ENCODE measurements at regions not wholly inside any gene's neighbourhood (a gene's known extent, or its start where the extent isn't known, plus 50 kb on each side); places are given as distances from the start of the nearest gene placed in this dataset.
A peak's percentile ranks its signal among the peaks of the same experiment; 100 is the strongest.

DNA sequence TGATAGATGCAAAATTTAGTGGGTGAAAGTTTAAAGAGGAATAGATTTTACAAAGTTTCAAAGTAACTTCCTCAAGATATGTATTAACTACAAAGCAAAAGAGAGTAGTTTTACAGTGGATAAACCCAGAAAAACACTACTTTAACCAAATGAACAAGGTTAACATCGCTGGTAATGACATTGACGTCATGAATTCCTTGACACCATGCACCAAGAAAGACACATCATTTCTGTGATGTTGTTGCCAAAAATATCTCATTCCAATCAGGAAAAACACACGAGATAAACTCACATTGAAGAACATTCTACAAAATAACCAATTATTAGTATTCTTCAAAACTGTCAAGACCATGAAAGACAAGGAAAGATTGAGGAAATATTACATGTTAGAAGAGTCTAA is 605.6 kb upstream of the SETBP1 start:
- WGBS (ENCODE audit: insufficient coverage): 100% methylated on average over 1 of the region's 3 CpGs
- no peak for DNase-seq
- no peaks in the 10 kb centered on the region for H3K36me3 ChIP-seq (ENCODE audit: control insufficient read depth in 4 of 4, insufficient read depth in 4 of 4, low read length in 3 of 4)
- ChIA-PET CTCF (no interaction called here), POLR2A (no interaction called here)
- H3K27me3 ChIP-seq (replicated peaks in 2 of 5; ENCODE audit: control insufficient read depth in 4 of 5, insufficient read depth in 5 of 5, low read length in 4 of 5): no peaks in the 10 kb centered on the region
- H3K4me1 ChIP-seq (ENCODE audit: control extremely low read depth in 1 of 4, control insufficient read depth in 4 of 4, insufficient read depth in 4 of 4, low read length in 3 of 4): no peaks in the 10 kb centered on the region
- no peaks in the 10 kb centered on the region for H3K9me3 ChIP-seq (ENCODE audit: control extremely low read depth in 1 of 5, control insufficient read depth in 4 of 5, insufficient read depth in 2 of 5, low read depth in 1 of 5, low read length in 4 of 5)
- H3K27ac ChIP-seq (ENCODE audit: insufficient read depth in 1 of 2, low read depth in 1 of 2, low read length in 2 of 2, poor library complexity in 1 of 2, severe bottlenecking in 2 of 2): no peak overlapping the region
- H3K4me3 ChIP-seq (ENCODE audit: control insufficient read depth in 1 of 7, extremely low read depth in 1 of 7, insufficient read depth in 4 of 7, low read depth in 2 of 7, low read length in 6 of 7): no peak overlapping the region

DNA sequence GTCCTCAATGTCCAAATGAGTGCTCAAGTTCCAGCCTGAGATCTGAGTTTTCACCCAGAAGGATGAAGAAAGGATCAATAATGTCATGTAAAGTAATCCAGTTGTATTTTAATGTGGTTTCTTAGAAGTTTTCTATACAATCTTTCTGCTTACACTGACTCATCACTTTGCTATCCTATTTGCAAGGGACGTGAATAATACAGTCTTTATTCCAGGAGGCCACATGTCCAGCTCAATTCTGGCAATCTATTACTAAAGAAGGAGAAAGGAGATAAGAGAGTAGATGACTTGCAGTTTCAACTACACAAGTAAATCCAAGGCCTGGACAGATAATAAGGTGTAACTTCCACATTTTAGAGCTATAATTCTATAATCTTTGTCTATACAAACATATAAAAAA is 601.1 kb upstream of the SETBP1 start:
- no peak overlapping the region for H3K4me3 ChIP-seq (ENCODE audit: control insufficient read depth in 1 of 7, extremely low read depth in 1 of 7, insufficient read depth in 4 of 7, low read depth in 2 of 7, low read length in 6 of 7)
- ChIA-PET CTCF (interaction anchor here (1.6 kb wide), 1 partner anchor 18 kb away, joined by 4 read pairs; no protein-coding TSS in a partner anchor), POLR2A (no interaction called here)
- no peaks in the 10 kb centered on the region for H3K27me3 ChIP-seq (replicated peaks in 2 of 5; ENCODE audit: control insufficient read depth in 4 of 5, insufficient read depth in 5 of 5, low read length in 4 of 5)
- H3K36me3 ChIP-seq (ENCODE audit: control insufficient read depth in 4 of 4, insufficient read depth in 4 of 4, low read length in 3 of 4): no peaks in the 10 kb centered on the region
- H3K4me1 ChIP-seq (ENCODE audit: control extremely low read depth in 1 of 4, control insufficient read depth in 4 of 4, insufficient read depth in 4 of 4, low read length in 3 of 4): no peaks in the 10 kb centered on the region
- H3K9me3 ChIP-seq (ENCODE audit: control extremely low read depth in 1 of 5, control insufficient read depth in 4 of 5, insufficient read depth in 2 of 5, low read depth in 1 of 5, low read length in 4 of 5): no peaks in the 10 kb centered on the region
- no peak overlapping the region for H3K27ac ChIP-seq (ENCODE audit: insufficient read depth in 1 of 2, low read depth in 1 of 2, low read length in 2 of 2, poor library complexity in 1 of 2, severe bottlenecking in 2 of 2)
- DNase-seq: peak; percentile 18 to 75 (median 46)
- no CpG with 5 or more reads among the region's 1 CpG for WGBS (ENCODE audit: insufficient coverage)

DNA sequence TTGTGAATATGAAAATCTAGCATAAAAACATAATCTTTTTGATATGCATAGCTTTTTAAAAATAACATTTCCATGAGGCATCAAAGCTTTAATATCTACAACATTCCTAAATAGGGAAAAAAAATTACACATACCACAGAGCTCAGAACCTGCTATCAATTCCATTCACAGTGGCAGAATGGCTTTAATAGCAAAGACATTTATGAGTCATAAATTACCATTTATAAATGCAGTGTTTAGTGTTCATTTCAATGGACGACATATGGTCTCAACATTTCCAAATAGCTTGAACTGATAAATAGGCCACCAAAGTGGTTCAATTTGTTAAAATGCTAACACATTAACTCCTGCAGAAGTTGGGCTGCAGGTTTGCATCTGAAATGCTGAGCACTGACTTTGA is 600.6 kb upstream of the SETBP1 start:
- H3K27me3 ChIP-seq (replicated peaks in 2 of 5; ENCODE audit: control insufficient read depth in 4 of 5, insufficient read depth in 5 of 5, low read length in 4 of 5): no peaks in the 10 kb centered on the region
- no peak for DNase-seq
- POLR2A ChIA-PET: no interaction called here
- WGBS (ENCODE audit: insufficient coverage): no CpG with 5 or more reads among the region's 1 CpG
- no peaks in the 10 kb centered on the region for H3K4me1 ChIP-seq (ENCODE audit: control extremely low read depth in 1 of 4, control insufficient read depth in 4 of 4, insufficient read depth in 4 of 4, low read length in 3 of 4)
- H3K4me3 ChIP-seq (ENCODE audit: control insufficient read depth in 1 of 7, extremely low read depth in 1 of 7, insufficient read depth in 4 of 7, low read depth in 2 of 7, low read length in 6 of 7): no peak overlapping the region
- no peaks in the 10 kb centered on the region for H3K36me3 ChIP-seq (ENCODE audit: control insufficient read depth in 4 of 4, insufficient read depth in 4 of 4, low read length in 3 of 4)
- CTCF ChIA-PET: interaction anchor here (1.6 kb wide), 1 partner anchor 18 kb away, joined by 4 read pairs; no protein-coding TSS in a partner anchor
- no peaks in the 10 kb centered on the region for H3K9me3 ChIP-seq (ENCODE audit: control extremely low read depth in 1 of 5, control insufficient read depth in 4 of 5, insufficient read depth in 2 of 5, low read depth in 1 of 5, low read length in 4 of 5)
- no peak overlapping the region for H3K27ac ChIP-seq (ENCODE audit: insufficient read depth in 1 of 2, low read depth in 1 of 2, low read length in 2 of 2, poor library complexity in 1 of 2, severe bottlenecking in 2 of 2)

DNA sequence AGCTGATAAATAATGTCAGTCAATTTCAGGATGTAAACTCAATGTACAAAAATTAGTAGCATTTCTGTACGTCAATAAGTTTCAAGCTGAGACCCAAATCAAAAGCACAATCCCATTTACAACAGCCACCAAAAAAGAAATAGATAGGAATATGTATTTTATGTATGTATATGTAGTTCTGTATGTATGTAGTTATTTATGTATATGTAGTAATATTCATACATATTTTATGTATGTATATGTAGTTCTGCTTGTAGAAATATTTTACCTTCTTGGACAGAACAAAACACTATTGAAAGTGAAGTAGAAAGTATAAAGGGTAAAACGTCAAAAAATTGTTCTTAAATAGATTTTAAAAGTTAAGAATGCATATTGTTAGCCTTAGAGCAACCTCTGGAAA is 591.0 kb upstream of the SETBP1 start:
- ChIA-PET CTCF (interaction anchor here (1.0 to 1.4 kb wide), 2 partner anchors 10 to 34 kb away, joined by 3 to 4 read pairs; no protein-coding TSS in a partner anchor), POLR2A (no interaction called here)
- Histone ChIP-seq H3K27ac (ENCODE audit: insufficient read depth in 1 of 2, low read depth in 1 of 2, low read length in 2 of 2, poor library complexity in 1 of 2, severe bottlenecking in 2 of 2) (no peak overlapping the region), H3K9me3 (ENCODE audit: control extremely low read depth in 1 of 5, control insufficient read depth in 4 of 5, insufficient read depth in 2 of 5, low read depth in 1 of 5, low read length in 4 of 5) (no peaks in the 10 kb centered on the region), H3K36me3 (ENCODE audit: control insufficient read depth in 4 of 4, insufficient read depth in 4 of 4, low read length in 3 of 4) (no peaks in the 10 kb centered on the region), H3K4me3 (ENCODE audit: control insufficient read depth in 1 of 7, extremely low read depth in 1 of 7, insufficient read depth in 4 of 7, low read depth in 2 of 7, low read length in 6 of 7) (no peak overlapping the region), H3K4me1 (ENCODE audit: control extremely low read depth in 1 of 4, control insufficient read depth in 4 of 4, insufficient read depth in 4 of 4, low read length in 3 of 4) (no peaks in the 10 kb centered on the region), H3K27me3 (replicated peaks in 2 of 5; ENCODE audit: control insufficient read depth in 4 of 5, insufficient read depth in 5 of 5, low read length in 4 of 5) (no peaks in the 10 kb centered on the region)
- WGBS (ENCODE audit: insufficient coverage): 100% methylated on average over 1 of the region's 2 CpGs
- DNase-seq: no peak

DNA sequence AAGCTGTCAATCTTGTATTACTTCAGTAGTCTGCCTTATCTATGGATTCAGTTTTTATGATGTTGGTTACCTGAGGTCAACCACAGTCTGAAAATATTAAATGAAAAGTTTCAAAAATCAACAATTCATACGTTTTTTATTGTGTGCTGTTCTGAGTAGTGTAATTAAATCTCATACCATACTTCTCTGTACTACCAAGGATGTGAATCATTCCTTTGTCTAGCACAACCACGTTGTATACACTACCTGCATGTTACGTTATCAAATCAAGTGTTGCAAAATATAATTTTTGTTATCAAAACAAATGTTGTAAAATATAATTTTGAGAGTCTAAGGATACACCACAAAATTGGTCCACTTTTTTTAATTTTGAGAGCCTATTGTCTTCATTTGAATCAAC is 590.2 kb upstream of the SETBP1 start:
- Histone ChIP-seq H3K27me3 (replicated peaks in 2 of 5; ENCODE audit: control insufficient read depth in 4 of 5, insufficient read depth in 5 of 5, low read length in 4 of 5) (no peaks in the 10 kb centered on the region), H3K27ac (ENCODE audit: insufficient read depth in 1 of 2, low read depth in 1 of 2, low read length in 2 of 2, poor library complexity in 1 of 2, severe bottlenecking in 2 of 2) (no peak overlapping the region), H3K4me1 (ENCODE audit: control extremely low read depth in 1 of 4, control insufficient read depth in 4 of 4, insufficient read depth in 4 of 4, low read length in 3 of 4) (no peaks in the 10 kb centered on the region), H3K9me3 (ENCODE audit: control extremely low read depth in 1 of 5, control insufficient read depth in 4 of 5, insufficient read depth in 2 of 5, low read depth in 1 of 5, low read length in 4 of 5) (no peaks in the 10 kb centered on the region), H3K36me3 (ENCODE audit: control insufficient read depth in 4 of 4, insufficient read depth in 4 of 4, low read length in 3 of 4) (no peaks in the 10 kb centered on the region), H3K4me3 (ENCODE audit: control insufficient read depth in 1 of 7, extremely low read depth in 1 of 7, insufficient read depth in 4 of 7, low read depth in 2 of 7, low read length in 6 of 7) (no peak overlapping the region)
- no peak for DNase-seq
- WGBS (ENCODE audit: insufficient coverage): no CpG with 5 or more reads among the region's 3 CpGs
- ChIA-PET CTCF (no interaction called here), POLR2A (no interaction called here)

DNA sequence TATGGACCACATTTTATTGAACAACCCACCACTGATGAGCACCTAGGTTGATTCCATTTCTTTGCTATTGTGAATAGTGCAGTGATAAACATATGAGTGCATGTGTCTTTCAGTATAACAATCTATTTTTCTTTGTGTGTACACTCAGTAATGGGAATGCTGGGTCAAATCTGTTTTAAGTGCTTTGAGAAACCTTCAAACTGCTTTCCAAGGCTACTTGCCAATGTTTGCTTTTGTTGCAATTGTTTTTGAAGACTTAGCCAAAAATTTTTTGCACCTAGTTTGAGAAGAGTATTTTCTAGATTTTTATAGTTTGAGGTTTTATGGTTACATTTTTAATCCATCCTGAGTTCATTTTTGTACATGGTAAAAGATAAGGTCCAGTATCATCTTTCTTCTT is 587.4 kb upstream of the SETBP1 start:
- no peak for DNase-seq
- Histone ChIP-seq H3K4me1 (ENCODE audit: control extremely low read depth in 1 of 4, control insufficient read depth in 4 of 4, insufficient read depth in 4 of 4, low read length in 3 of 4) (no peaks in the 10 kb centered on the region), H3K9me3 (ENCODE audit: control extremely low read depth in 1 of 5, control insufficient read depth in 4 of 5, insufficient read depth in 2 of 5, low read depth in 1 of 5, low read length in 4 of 5) (no peaks in the 10 kb centered on the region), H3K27ac (ENCODE audit: insufficient read depth in 1 of 2, low read depth in 1 of 2, low read length in 2 of 2, poor library complexity in 1 of 2, severe bottlenecking in 2 of 2) (no peak overlapping the region), H3K27me3 (replicated peaks in 2 of 5; ENCODE audit: control insufficient read depth in 4 of 5, insufficient read depth in 5 of 5, low read length in 4 of 5) (no peaks in the 10 kb centered on the region), H3K4me3 (ENCODE audit: control insufficient read depth in 1 of 7, extremely low read depth in 1 of 7, insufficient read depth in 4 of 7, low read depth in 2 of 7, low read length in 6 of 7) (no peak overlapping the region), H3K36me3 (ENCODE audit: control insufficient read depth in 4 of 4, insufficient read depth in 4 of 4, low read length in 3 of 4) (no peaks in the 10 kb centered on the region)
- ChIA-PET POLR2A (no interaction called here), CTCF (interaction anchor here (0.6 kb wide), 1 partner anchor 43 kb away, joined by 3 read pairs; no protein-coding TSS in a partner anchor)

DNA sequence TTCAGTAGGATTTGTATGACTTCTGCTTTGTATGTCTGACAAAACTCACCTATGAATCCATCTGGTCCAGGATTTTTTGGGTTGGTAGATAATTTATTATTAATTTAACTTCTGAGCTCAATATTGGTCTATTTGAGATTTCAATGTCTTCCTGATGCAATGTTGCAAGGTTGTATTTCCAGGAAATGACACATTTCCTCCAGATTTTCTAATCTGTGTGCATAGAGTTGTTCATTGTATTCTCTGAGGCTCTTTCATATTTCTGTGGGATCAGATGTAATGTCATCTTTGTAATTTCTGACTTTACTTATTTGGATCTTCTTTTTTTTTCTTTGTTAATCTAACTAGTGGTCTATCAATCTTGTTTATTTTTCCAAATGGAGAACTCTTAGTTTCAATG is 584.7 kb upstream of the SETBP1 start:
- Histone ChIP-seq H3K4me3 (ENCODE audit: control insufficient read depth in 1 of 7, extremely low read depth in 1 of 7, insufficient read depth in 4 of 7, low read depth in 2 of 7, low read length in 6 of 7) (no peak overlapping the region), H3K36me3 (ENCODE audit: control insufficient read depth in 4 of 4, insufficient read depth in 4 of 4, low read length in 3 of 4) (no peaks in the 10 kb centered on the region), H3K27ac (ENCODE audit: insufficient read depth in 1 of 2, low read depth in 1 of 2, low read length in 2 of 2, poor library complexity in 1 of 2, severe bottlenecking in 2 of 2) (no peak overlapping the region), H3K4me1 (ENCODE audit: control extremely low read depth in 1 of 4, control insufficient read depth in 4 of 4, insufficient read depth in 4 of 4, low read length in 3 of 4) (no peaks in the 10 kb centered on the region), H3K9me3 (ENCODE audit: control extremely low read depth in 1 of 5, control insufficient read depth in 4 of 5, insufficient read depth in 2 of 5, low read depth in 1 of 5, low read length in 4 of 5) (peaks cover 0 to 6% (median 0%) of the 10 kb centered on the region in 5 experiments), H3K27me3 (replicated peaks in 2 of 5; ENCODE audit: control insufficient read depth in 4 of 5, insufficient read depth in 5 of 5, low read length in 4 of 5) (no peaks in the 10 kb centered on the region)
- no peak for DNase-seq
- POLR2A ChIA-PET: no interaction called here
- CTCF ChIA-PET: no interaction called here
